HepG2 (cell line): ENCODE measurements at regions not wholly inside any gene's neighbourhood (a gene's known extent, or its start where the extent isn't known, plus 50 kb on each side); places are given as distances from the start of the nearest gene placed in this dataset.

Experiments
- ATAC-seq: fragments of 200-7000 bp; cut with Tn5 transposase; 3 replicates; pipeline ENCODE4 v1.9.1; 2020; ENCODE audit warnings: mild to moderate bottlenecking, moderate library complexity
- BruUV-seq: library from RNA; stranded (reverse); fragments of 400-500 nt; replicated peaks from 2 replicates; lab custom pipeline; 2021; lab: Mats Ljungman, UMichigan
- CTCF ChIA-PET: fragments of 300-600 bp; formaldehyde crosslinking; extraction: SDS; loops from one replicate; lab custom pipeline; 2021; ENCODE audit warnings: low total read pairs, inconsistent platforms, low intra/inter-chr PET ratio; lab: Yijun Ruan, JAX
- POLR2A ChIA-PET: fragments of 350-600 bp; sonication (Branson Sonifier 250); formaldehyde crosslinking; loops from one replicate; lab custom pipeline; 2020; ENCODE audit warnings: antibody characterized with exemption, inconsistent platforms; lab: Yijun Ruan, JAX
- DNase-seq: peaks from one replicate; pipeline ENCODE4 v3.0.0-alpha.2; 2015; ENCODE audit warnings: low spot score
- FAIRE-seq: peaks from 3 replicates; lab custom pipeline; 2011; peaks lifted over from hg19 to GRCh38; lab: Jason Lieb, UNC
- H2AFZ ChIP-seq: one replicate; pipeline ENCODE4 v1.6.1; 2011; ENCODE audit warnings: low read length, inconsistent platforms
- H3K27ac ChIP-seq: fragments of 300-600 bp; 3 replicates; pipeline ENCODE4 v1.8.0; 2011; ENCODE audit warnings: mixed run types, mild to moderate bottlenecking, mixed read lengths, low read length, inconsistent platforms; ENCODE audit not compliant: insufficient read depth; ENCODE audit errors: extremely low read length
- H3K27me3 ChIP-seq, 2 experiments: fragments of 200-600 bp in 1 of 2; 2 replicates in 1 of 2; 3 replicates in 1 of 2; pipeline versions ENCODE4 v1.6.0 to v1.8.0; 2011; ENCODE audit warnings: low read length in 2 of 2, mild to moderate bottlenecking in 2 of 2, moderate library complexity in 2 of 2, inconsistent platforms in 1 of 2; ENCODE audit not compliant: insufficient read depth in 2 of 2, control insufficient read depth in 1 of 2
- H3K36me3 ChIP-seq, 2 experiments: fragments of 200-600 bp in 1 of 2; replicated peaks in 1 of 2; 2 replicates in 1 of 2; 3 replicates in 1 of 2; pipeline versions ENCODE4 v1.5.1 to v1.8.0; 2011; ENCODE audit warnings: low read length in 2 of 2, inconsistent platforms in 1 of 2; ENCODE audit not compliant: insufficient read depth in 2 of 2, control insufficient read depth in 1 of 2
- H3K4me1 ChIP-seq: 2 replicates; pipeline ENCODE4 v1.5.1; 2012; ENCODE audit warnings: low read length, inconsistent platforms; ENCODE audit not compliant: insufficient read depth
- H3K4me2 ChIP-seq: 2 replicates; pipeline ENCODE4 v1.6.0; 2011; ENCODE audit warnings: low read depth, low read length, inconsistent platforms
- H3K4me3 ChIP-seq, 3 experiments: fragments of 200-600 bp in 1 of 3; sonication (generic), shearing (Covaris generic) in 1 of 3; replicated peaks in 1 of 3; 2 replicates each; pipeline ENCODE4 v1.5.1; 2011 to 2016; ENCODE audit warnings: low read length in 3 of 3, inconsistent platforms in 2 of 3, low read depth in 2 of 3, mild to moderate bottlenecking in 2 of 3, control low read depth in 1 of 3, mixed read lengths in 1 of 3; ENCODE audit not compliant: insufficient read depth in 1 of 3
- H3K79me2 ChIP-seq: one replicate; pipeline ENCODE4 v1.6.1; 2011; ENCODE audit warnings: low read length, inconsistent platforms; ENCODE audit not compliant: insufficient read depth
- H3K9ac ChIP-seq: 2 replicates; pipeline ENCODE4 v1.6.0; 2011; ENCODE audit warnings: mild to moderate bottlenecking, low read depth, low read length, inconsistent platforms; ENCODE audit not compliant: insufficient read depth
- H3K9me3 ChIP-seq: 2 replicates; pipeline ENCODE4 v1.5.1; 2012; ENCODE audit warnings: mild to moderate bottlenecking, low read length
- H4K20me1 ChIP-seq: 2 replicates; pipeline ENCODE4 v1.6.0; 2011; ENCODE audit warnings: inconsistent platforms, mild to moderate bottlenecking, low read length, moderate library complexity; ENCODE audit not compliant: insufficient read depth
- CHCHD3 ChIP-seq: sonication (generic); formaldehyde crosslinking; IDR thresholded peaks from 2 replicates; pipeline ENCODE4 v1.8.0; 2022; ENCODE audit warnings: mild to moderate bottlenecking, missing genetic modification reagents, moderate library complexity
- ELF3 ChIP-seq: IDR thresholded peaks from 2 replicates; pipeline ENCODE4 v1.6.1; 2016; ENCODE audit warnings: missing genetic modification reagents, missing compliant biosample characterization
- ETV5 ChIP-seq: IDR thresholded peaks from 2 replicates; pipeline ENCODE4 v1.6.1; 2018; ENCODE audit warnings: missing biosample characterization, missing genetic modification reagents, inconsistent platforms, borderline replicate concordance
- FOXK1 ChIP-seq: sonication (generic); formaldehyde crosslinking; IDR thresholded peaks from 2 replicates; pipeline ENCODE4 v1.4.0; 2020; ENCODE audit warnings: low read depth, missing genetic modification reagents, borderline replicate concordance
- GFI1 ChIP-seq: sonication (generic); formaldehyde crosslinking; IDR thresholded peaks from 2 replicates; pipeline ENCODE4 v1.5.0; 2020; ENCODE audit warnings: missing genetic modification reagents, mild to moderate bottlenecking, borderline replicate concordance
- SETDB1 ChIP-seq: sonication (generic); formaldehyde crosslinking; IDR thresholded peaks from 2 replicates; pipeline ENCODE4 v1.5.1; 2020; ENCODE audit warnings: missing genetic modification reagents, mild to moderate bottlenecking, borderline replicate concordance
- SP140L ChIP-seq: sonication (generic); formaldehyde crosslinking; IDR thresholded peaks from 2 replicates; pipeline ENCODE4 v1.4.0; 2020; ENCODE audit warnings: missing genetic modification reagents, borderline replicate concordance
- SUZ12 ChIP-seq: fragments of 150-350 bp; IDR thresholded peaks from 2 replicates; pipeline ENCODE4 v1.6.1; 2014; ENCODE audit warnings: low read depth, low read length
- TCF12 ChIP-seq, 2 experiments: fragments of 450-650 bp in 1 of 2; sonication (generic) in 1 of 2; formaldehyde crosslinking in 1 of 2; IDR thresholded peaks; 2 replicates each; pipeline versions ENCODE4 v1.6.1 to v1.8.0; 2017 to 2022; ENCODE audit warnings: antibody characterized with exemption in 1 of 2, mild to moderate bottlenecking in 1 of 2, missing genetic modification reagents in 1 of 2, moderate library complexity in 1 of 2
- THYN1 ChIP-seq: sonication (generic); formaldehyde crosslinking; IDR thresholded peaks from 2 replicates; pipeline ENCODE4 v1.8.1; 2023; ENCODE audit warnings: low read depth, mild to moderate bottlenecking, moderate library complexity, missing genetic modification reagents, borderline replicate concordance
- ZFP41 ChIP-seq: sonication (generic); formaldehyde crosslinking; IDR thresholded peaks from 2 replicates; pipeline ENCODE4 v1.4.0; 2020; ENCODE audit warnings: mild to moderate bottlenecking, missing genetic modification reagents, borderline replicate concordance
- ZNF263 ChIP-seq: sonication (generic); formaldehyde crosslinking; IDR thresholded peaks from 2 replicates; pipeline ENCODE4 v1.4.0; 2020; ENCODE audit warnings: missing genetic modification reagents
- ZNF354B ChIP-seq: sonication (generic); formaldehyde crosslinking; IDR thresholded peaks from 2 replicates; pipeline ENCODE4 v1.8.0; 2022; ENCODE audit warnings: mild to moderate bottlenecking, missing genetic modification reagents
- ZNF382 ChIP-seq: sonication (generic); formaldehyde crosslinking; IDR thresholded peaks from 2 replicates; pipeline ENCODE4 v1.5.0; 2020; ENCODE audit warnings: missing genetic modification reagents, mild to moderate bottlenecking, borderline replicate concordance
- ZNF572 ChIP-seq: sonication (generic); formaldehyde crosslinking; IDR thresholded peaks from 2 replicates; pipeline ENCODE4 v1.5.1; 2020; ENCODE audit warnings: mild to moderate bottlenecking, missing genetic modification reagents
- ZNF737 ChIP-seq: sonication (generic); formaldehyde crosslinking; IDR thresholded peaks from 2 replicates; pipeline ENCODE4 v1.5.0; 2020; ENCODE audit warnings: missing genetic modification reagents, mild to moderate bottlenecking, borderline replicate concordance
- in situ Hi-C: cut with HindIII; loops from 2 replicates; pipeline ENCODE4 v1.10.0; 2017; ENCODE audit warnings: low pct_unique_long_range_greater_than_20kb; ENCODE audit not compliant: extremely low pct_ligation_motif_present
- intact Hi-C: fragments of 100-400 bp; cut with micrococcal nuclease; formaldehyde crosslinking; loops from one replicate; pipeline ENCODE4 v1.10.0; 2022; ENCODE audit not compliant: unreplicated experiment
- TF ChIP-seq, protein P1 (sequence below): IDR thresholded peaks from 2 replicates; pipeline ENCODE4 v1.6.1; 2016; ENCODE audit warnings: low read depth, control low read depth

DNA sequence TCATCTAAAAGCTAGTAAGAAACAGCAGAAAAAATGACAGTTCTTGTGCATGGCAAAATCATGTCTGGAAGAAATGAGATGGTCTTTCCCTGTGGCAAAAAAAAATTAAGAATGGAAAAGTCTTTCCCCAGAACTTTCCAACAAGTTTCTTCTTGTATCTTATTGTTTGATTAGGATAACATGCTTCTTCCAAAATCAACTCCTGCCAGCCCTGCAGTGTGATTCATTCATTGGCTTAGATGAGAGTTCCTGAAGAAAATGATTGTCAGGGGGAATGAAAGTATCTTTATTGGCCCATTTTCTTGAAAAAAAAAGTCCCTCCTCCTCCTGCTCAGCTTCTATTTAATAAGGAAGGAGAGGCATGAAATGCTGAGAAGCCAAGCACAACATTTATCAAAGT lies 407.7 kb downstream of the ARAP2 start (continued):
- TF ChIP-seq GFI1 (CRISPR knock-in tag) (no peak), ZNF737 (CRISPR knock-in tag) (no peak)

DNA sequence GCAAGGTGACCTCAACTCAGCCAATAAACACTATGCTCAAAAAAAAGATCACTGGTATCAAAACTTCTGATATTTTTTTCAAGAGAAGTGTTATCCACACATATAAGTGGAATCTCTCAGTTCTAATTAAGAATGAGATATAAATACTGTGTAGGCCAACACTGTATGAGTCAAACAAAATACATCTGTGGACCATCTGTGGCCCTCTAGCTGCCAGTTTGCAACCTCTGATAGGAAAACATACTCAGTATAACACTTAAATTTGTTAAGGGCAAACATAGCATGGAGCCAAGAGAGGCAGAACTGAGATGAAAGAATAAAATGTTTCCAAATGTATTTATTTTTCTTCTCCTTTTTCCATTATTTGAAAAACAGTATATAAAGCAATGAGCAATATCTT lies 377.3 kb downstream of the ARAP2 start:
- Histone ChIP-seq H4K20me1 (no peaks in the 10 kb centered on the region), H2AFZ (no peak overlapping the region), H3K9ac (no peak overlapping the region), H3K27me3 (no peaks in the 10 kb centered on the region), H3K27ac (no peak overlapping the region), H3K79me2 (no peaks in the 10 kb centered on the region), H3K9me3 (no peaks in the 10 kb centered on the region), H3K4me2 (no peak overlapping the region), H3K4me1 (no peaks in the 10 kb centered on the region), H3K36me3 (no peaks in the 10 kb centered on the region), H3K4me3 (no peak overlapping the region)
- ChIA-PET CTCF (no interaction called here), POLR2A (no interaction called here)
- FAIRE-seq (no peak), DNase-seq (no peak), ATAC-seq (no peak)
- TF ChIP-seq ELF3 (CRISPR knock-in tag) = no peak
- TF ChIP-seq FOXK1 = no peak
- no peak for TF ChIP-seq ZNF572
- no peak for TF ChIP-seq THYN1
- TF ChIP-seq ZNF382 = no peak
- TF ChIP-seq CHCHD3 (CRISPR knock-in tag) = no peak
- TF ChIP-seq, protein P1, sequence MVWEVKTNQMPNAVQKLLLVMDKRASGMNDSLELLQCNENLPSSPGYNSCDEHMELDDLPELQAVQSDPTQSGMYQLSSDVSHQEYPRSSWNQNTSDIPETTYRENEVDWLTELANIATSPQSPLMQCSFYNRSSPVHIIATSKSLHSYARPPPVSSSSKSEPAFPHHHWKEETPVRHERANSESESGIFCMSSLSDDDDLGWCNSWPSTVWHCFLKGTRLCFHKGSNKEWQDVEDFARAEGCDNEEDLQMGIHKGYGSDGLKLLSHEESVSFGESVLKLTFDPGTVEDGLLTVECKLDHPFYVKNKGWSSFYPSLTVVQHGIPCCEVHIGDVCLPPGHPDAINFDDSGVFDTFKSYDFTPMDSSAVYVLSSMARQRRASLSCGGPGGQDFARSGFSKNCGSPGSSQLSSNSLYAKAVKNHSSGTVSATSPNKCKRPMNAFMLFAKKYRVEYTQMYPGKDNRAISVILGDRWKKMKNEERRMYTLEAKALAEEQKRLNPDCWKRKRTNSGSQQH (CRISPR knock-in tag) = no peak
- TF ChIP-seq SETDB1 = no peak
- no peak for TF ChIP-seq ETV5 (CRISPR knock-in tag)
- TF ChIP-seq ZNF263 (CRISPR knock-in tag) = no peak
- no peak for TF ChIP-seq ZFP41
- no peak for TF ChIP-seq SP140L (CRISPR knock-in tag)
- TF ChIP-seq SUZ12 = no peak
- no peak for TF ChIP-seq TCF12 (IDR thresholded peaks at IDR 0.05)
- no peak for TF ChIP-seq TCF12 (CRISPR knock-in tag; IDR thresholded peaks at IDR 0.05)
- no peak for TF ChIP-seq ZNF354B (CRISPR knock-in tag)
- intact Hi-C loops = no loop called here
- in situ Hi-C loops = no loop called here
- BruUV-seq = no TSS peak
